ENCODE measurements at regions not wholly inside any gene's neighbourhood (a gene's known extent, or its start where the extent isn't known, plus 50 kb on each side); places are given as distances from the start of the nearest gene placed in this dataset.

GRCh38 chr17:45672792-45673191 is 111.3 kb upstream of the CRHR1 start:
- TF ChIP-seq POLR2A (IDR thresholded peaks at IDR 0.05): no peak
- no peak for TF ChIP-seq CTCF (IDR thresholded peaks at IDR 0.05)

Measured in testis (tissue), 2 donors.